Neural progenitor cell (in vitro differentiated cells): ENCODE measurements at regions not wholly inside any gene's neighbourhood (a gene's known extent, or its start where the extent isn't known, plus 50 kb on each side); places are given as distances from the start of the nearest gene placed in this dataset.

ENCODE experiments used
- DNase-seq: peaks from one replicate; pipeline ENCODE4 v3.0.0-alpha.2; 2016; ENCODE audit warnings: low spot score
- H2AFZ ChIP-seq: fragments of 200-600 bp; sonication (generic); replicated peaks from 2 replicates; pipeline ENCODE4 v1.6.1; 2016; ENCODE audit warnings: antibody characterized with exemption
- H3F3A ChIP-seq: fragments of 200-600 bp; sonication (generic); 2 replicates; pipeline ENCODE4 v1.6.1; 2016; ENCODE audit warnings: antibody characterized with exemption, low read depth
- H3K27ac ChIP-seq: fragments of 200-600 bp; sonication (generic); 2 replicates; pipeline ENCODE4 v1.5.1; 2016; ENCODE audit warnings: mild to moderate bottlenecking
- H3K27me3 ChIP-seq: fragments of 200-600 bp; sonication (generic); 2 replicates; pipeline ENCODE4 v1.6.1; 2016; ENCODE audit warnings: mild to moderate bottlenecking, moderate library complexity
- H3K36me3 ChIP-seq: fragments of 200-600 bp; sonication (generic); 2 replicates; pipeline ENCODE4 v1.5.1; 2016
- H3K4me1 ChIP-seq: fragments of 200-600 bp; sonication (generic); 2 replicates; pipeline ENCODE4 v1.6.1; 2016; ENCODE audit warnings: mixed run types
- H3K4me2 ChIP-seq: fragments of 200-600 bp; sonication (generic); 2 replicates; pipeline ENCODE4 v1.6.1; 2016
- H3K4me3 ChIP-seq: fragments of 200-600 bp; sonication (generic); 2 replicates; pipeline ENCODE4 v1.5.1; 2016
- H3K79me2 ChIP-seq: fragments of 200-600 bp; sonication (generic); 2 replicates; pipeline ENCODE4 v1.6.1; 2016; ENCODE audit warnings: low read depth
- H3K9ac ChIP-seq: fragments of 200-600 bp; sonication (generic); 2 replicates; pipeline ENCODE4 v1.6.1; 2016
- H3K9me3 ChIP-seq: fragments of 200-600 bp; sonication (generic); 2 replicates; pipeline ENCODE4 v1.5.1; 2016; ENCODE audit warnings: low read depth
- H4K20me1 ChIP-seq: fragments of 200-600 bp; sonication (generic); 2 replicates; pipeline ENCODE4 v1.6.1; 2016; ENCODE audit warnings: low read depth
- H3K27ac Mint-ChIP-seq: 3 replicates; pipeline ENCODE4 v1.8.0; 2021; ENCODE audit warnings: mixed read lengths
- H3K27me3 Mint-ChIP-seq: 2 replicates; pipeline ENCODE4 v1.8.0; 2022; ENCODE audit warnings: low read depth, mild to moderate bottlenecking, inconsistent platforms, moderate library complexity, mixed read lengths; ENCODE audit not compliant: insufficient read depth
- H3K36me3 Mint-ChIP-seq: 3 replicates; pipeline ENCODE4 v1.8.0; 2021; ENCODE audit warnings: mixed read lengths
- H3K4me1 Mint-ChIP-seq: 3 replicates; pipeline ENCODE4 v1.8.0; 2021; ENCODE audit warnings: mixed read lengths
- H3K4me3 Mint-ChIP-seq: 3 replicates; pipeline ENCODE4 v1.8.0; 2021; ENCODE audit warnings: mild to moderate bottlenecking, moderate library complexity, mixed read lengths
- H3K9me3 Mint-ChIP-seq: 3 replicates; pipeline ENCODE4 v1.8.0; 2020; ENCODE audit warnings: mixed read lengths
- CTCF ChIP-seq: fragments of 200-600 bp; sonication (generic); IDR thresholded peaks from 2 replicates; pipeline ENCODE4 v1.5.1; 2017; ENCODE audit warnings: antibody characterized with exemption, mild to moderate bottlenecking
- EZH2 ChIP-seq: fragments of 200-600 bp; sonication (generic); IDR thresholded peaks from 2 replicates; pipeline ENCODE4 v1.6.1; 2017; ENCODE audit warnings: antibody characterized with exemption, mild to moderate bottlenecking, moderate library complexity
- EZH2phosphoT487 ChIP-seq: fragments of 200-600 bp; sonication (generic); IDR thresholded peaks from 2 replicates; pipeline ENCODE4 v1.6.1; 2017; ENCODE audit warnings: antibody characterized with exemption

GRCh38 chr5:39869396-39869795, 444.6 kb upstream of the DAB2 start:
- no peak overlapping the region for H3K27ac ChIP-seq
- no peaks in the 10 kb centered on the region for H3K9me3 ChIP-seq
- H3K4me2 ChIP-seq, result no peak overlapping the region
- H3K4me3 ChIP-seq, result no peak overlapping the region
- H2AFZ ChIP-seq, result no peak overlapping the region
- H3F3A ChIP-seq, result no peaks in the 10 kb centered on the region
- H3K4me1 Mint-ChIP-seq, result no peaks in the 10 kb centered on the region
- no peaks in the 10 kb centered on the region for H3K79me2 ChIP-seq
- H3K27me3 ChIP-seq, result no peaks in the 10 kb centered on the region
- H3K36me3 ChIP-seq, result no peaks in the 10 kb centered on the region
- H3K9me3 Mint-ChIP-seq, result peaks cover 11% of the 10 kb centered on the region
- H3K4me3 Mint-ChIP-seq, result no peak overlapping the region
- no peaks in the 10 kb centered on the region for H4K20me1 ChIP-seq
- TF ChIP-seq EZH2, result no peak
- TF ChIP-seq CTCF, result no peak
- TF ChIP-seq EZH2phosphoT487, result no peak
- H3K27me3 Mint-ChIP-seq, result no peaks in the 10 kb centered on the region
- no peaks in the 10 kb centered on the region for H3K36me3 Mint-ChIP-seq
- DNase-seq, result no peak
- no peaks in the 10 kb centered on the region for H3K4me1 ChIP-seq
- no peak overlapping the region for H3K27ac Mint-ChIP-seq
- no peak overlapping the region for H3K9ac ChIP-seq

- Histone ChIP-seq H4K20me1 (no peaks in the 10 kb centered on the region), H3K27ac (no peak overlapping the region), H3K79me2 (no peaks in the 10 kb centered on the region), H3K9me3 (no peaks in the 10 kb centered on the region), H3K4me1 (no peaks in the 10 kb centered on the region), H3K4me3 (no peak overlapping the region), H2AFZ (no peak overlapping the region), H3K4me2 (no peak overlapping the region), H3K36me3 (no peaks in the 10 kb centered on the region), H3K27me3 (no peaks in the 10 kb centered on the region), H3K9ac (no peak overlapping the region), H3F3A (no peaks in the 10 kb centered on the region)
- TF ChIP-seq EZH2 (no peak), CTCF (no peak), EZH2phosphoT487 (no peak)
- no peaks in the 10 kb centered on the region for H3K27me3 Mint-ChIP-seq
- no peak for DNase-seq
- no peaks in the 10 kb centered on the region for H3K36me3 Mint-ChIP-seq
- no peak overlapping the region for H3K4me3 Mint-ChIP-seq
- no peaks in the 10 kb centered on the region for H3K4me1 Mint-ChIP-seq
- no peak overlapping the region for H3K27ac Mint-ChIP-seq
- peaks cover 11% of the 10 kb centered on the region for H3K9me3 Mint-ChIP-seq
Observed at GRCh38 chr5:39867923-39868322, 443.1 kb upstream of the DAB2 start.

- Mint-ChIP-seq H3K27ac (no peak overlapping the region), H3K36me3 (no peaks in the 10 kb centered on the region), H3K4me1 (no peaks in the 10 kb centered on the region), H3K9me3 (no peaks in the 10 kb centered on the region), H3K27me3 (no peaks in the 10 kb centered on the region), H3K4me3 (no peak overlapping the region)
- Histone ChIP-seq H3F3A (no peaks in the 10 kb centered on the region), H3K4me1 (no peaks in the 10 kb centered on the region), H4K20me1 (no peaks in the 10 kb centered on the region), H3K9me3 (no peaks in the 10 kb centered on the region), H2AFZ (no peak overlapping the region), H3K4me2 (no peak overlapping the region), H3K79me2 (no peaks in the 10 kb centered on the region), H3K36me3 (no peaks in the 10 kb centered on the region), H3K27me3 (no peaks in the 10 kb centered on the region), H3K4me3 (no peak overlapping the region), H3K9ac (no peak overlapping the region), H3K27ac (no peak overlapping the region)
- DNase-seq, result no peak
- TF ChIP-seq EZH2phosphoT487, result no peak
- TF ChIP-seq EZH2, result no peak
Observed at GRCh38 chr5:39863926-39864552, 439.3 kb upstream of the DAB2 start.

GRCh38 chr5:39857041-39857440, 432.3 kb upstream of the DAB2 start:
- no peak overlapping the region for H3K4me3 ChIP-seq
- no peaks in the 10 kb centered on the region for H3K27me3 Mint-ChIP-seq
- no peaks in the 10 kb centered on the region for H3K27me3 ChIP-seq
- H3K9ac ChIP-seq, result no peak overlapping the region
- no peaks in the 10 kb centered on the region for H4K20me1 ChIP-seq
- H3K36me3 Mint-ChIP-seq, result no peaks in the 10 kb centered on the region
- no peak overlapping the region for H3K4me2 ChIP-seq
- H2AFZ ChIP-seq, result no peak overlapping the region
- no peak for DNase-seq
- H3K79me2 ChIP-seq, result no peaks in the 10 kb centered on the region
- H3K4me3 Mint-ChIP-seq, result no peak overlapping the region
- no peak overlapping the region for H3K27ac ChIP-seq
- no peak overlapping the region for H3K27ac Mint-ChIP-seq
- no peaks in the 10 kb centered on the region for H3K4me1 ChIP-seq
- no peaks in the 10 kb centered on the region for H3K9me3 ChIP-seq
- no peaks in the 10 kb centered on the region for H3F3A ChIP-seq
- no peaks in the 10 kb centered on the region for H3K9me3 Mint-ChIP-seq
- H3K36me3 ChIP-seq, result no peaks in the 10 kb centered on the region
- no peak for TF ChIP-seq CTCF
- no peak for TF ChIP-seq EZH2
- no peak for TF ChIP-seq EZH2phosphoT487
- no peaks in the 10 kb centered on the region for H3K4me1 Mint-ChIP-seq
